ENCODE measurements at regions not wholly inside any gene's neighbourhood (a gene's known extent, or its start where the extent isn't known, plus 50 kb on each side); places are given as distances from the start of the nearest gene placed in this dataset.
"Not testable (repeated sequence)": the region's sequence is repeated elsewhere in the genome, so short reads cannot be mapped to it uniquely, and the experiment has no call there.

- no peak for DNase-seq (ENCODE audit: low spot score)
- H3K4me1 Mint-ChIP-seq (ENCODE audit: low read depth), result no peaks in the 10 kb centered on the region
- TF ChIP-seq CTCF (IDR thresholded peaks at IDR 0.05), result no peak
- peaks cover 1% of the 10 kb centered on the region for H3K36me3 Mint-ChIP-seq (ENCODE audit: low read depth)
- no peak overlapping the region for H3K27ac Mint-ChIP-seq (ENCODE audit: unreplicated experiment)
- peaks cover 14% of the 10 kb centered on the region for H3K9me3 Mint-ChIP-seq (ENCODE audit: low read depth)
- H3K4me3 Mint-ChIP-seq (ENCODE audit: unreplicated experiment), result no peak overlapping the region
- peaks cover 2% of the 10 kb centered on the region for H3K27me3 Mint-ChIP-seq (ENCODE audit: low read depth)
Observed at GRCh38 chr4:159937595-159937994, 834.7 kb downstream of the RAPGEF2 start.

DNA sequence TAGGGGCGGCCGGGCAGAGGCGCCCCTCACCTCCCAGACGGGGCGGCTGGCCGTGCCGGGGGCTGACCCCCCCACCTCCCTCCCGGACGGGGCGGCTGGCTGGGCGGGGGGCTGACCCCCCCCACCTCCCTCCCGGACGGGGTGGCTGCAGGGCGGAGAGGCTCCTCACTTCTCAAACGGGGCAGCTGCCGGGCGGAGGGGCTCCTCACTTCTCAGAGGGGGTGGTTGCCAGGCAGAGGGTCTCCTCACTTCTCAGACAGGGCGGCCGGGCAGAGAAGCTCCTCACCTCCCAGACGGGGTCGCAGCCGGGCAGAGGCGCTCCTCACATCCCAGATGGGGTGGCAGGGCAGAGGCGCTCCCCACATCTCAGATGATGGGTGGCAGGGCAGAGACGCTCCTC is 836.8 kb downstream of the RAPGEF2 start:
- H3K27me3 Mint-ChIP-seq (ENCODE audit: low read depth); DNase-seq (ENCODE audit: low spot score); H3K36me3 Mint-ChIP-seq (ENCODE audit: low read depth); H3K4me1 Mint-ChIP-seq (ENCODE audit: low read depth); H3K4me3 Mint-ChIP-seq (ENCODE audit: unreplicated experiment); H3K27ac Mint-ChIP-seq (ENCODE audit: unreplicated experiment); H3K9me3 Mint-ChIP-seq (ENCODE audit: low read depth): not testable (repeated sequence)

- no peaks in the 10 kb centered on the region for H3K4me1 Mint-ChIP-seq (ENCODE audit: low read depth)
- H3K27ac Mint-ChIP-seq (ENCODE audit: unreplicated experiment), result no peak overlapping the region
- peaks cover under 1% of the 10 kb centered on the region for H3K9me3 Mint-ChIP-seq (ENCODE audit: low read depth)
- H3K36me3 Mint-ChIP-seq (ENCODE audit: low read depth), result no peaks in the 10 kb centered on the region
- DNase-seq (ENCODE audit: low spot score), result no peak
- TF ChIP-seq CTCF (IDR thresholded peaks at IDR 0.05), result no peak
- H3K27me3 Mint-ChIP-seq (ENCODE audit: low read depth), result peaks cover 2% of the 10 kb centered on the region
- H3K4me3 Mint-ChIP-seq (ENCODE audit: unreplicated experiment), result no peak overlapping the region
Observed at GRCh38 chr4:159941076-159941475, 838.2 kb downstream of the RAPGEF2 start.

DNA sequence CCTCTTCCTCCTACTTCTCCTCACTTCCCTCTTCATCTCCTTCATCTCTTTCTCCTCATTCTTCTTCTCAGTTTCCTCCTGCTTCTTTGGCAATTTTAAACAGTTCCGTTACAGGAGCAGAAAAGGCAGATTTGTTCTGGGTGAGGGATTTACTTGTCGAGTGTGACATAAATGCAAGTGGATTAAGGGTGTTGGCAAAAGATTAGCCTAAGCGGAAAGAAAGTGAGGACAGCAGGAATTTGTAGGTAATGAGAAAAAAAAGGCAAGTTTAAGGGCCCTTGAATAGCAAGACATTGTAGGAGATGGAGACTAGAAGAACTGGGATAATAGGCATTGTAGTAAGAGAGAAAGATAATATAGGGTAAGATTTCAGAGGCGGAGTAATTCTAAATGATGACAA is 841.6 kb downstream of the RAPGEF2 start:
- Mint-ChIP-seq H3K9me3 (ENCODE audit: low read depth) (no peaks in the 10 kb centered on the region), H3K27ac (ENCODE audit: unreplicated experiment) (no peak overlapping the region), H3K36me3 (ENCODE audit: low read depth) (no peaks in the 10 kb centered on the region)

DNA sequence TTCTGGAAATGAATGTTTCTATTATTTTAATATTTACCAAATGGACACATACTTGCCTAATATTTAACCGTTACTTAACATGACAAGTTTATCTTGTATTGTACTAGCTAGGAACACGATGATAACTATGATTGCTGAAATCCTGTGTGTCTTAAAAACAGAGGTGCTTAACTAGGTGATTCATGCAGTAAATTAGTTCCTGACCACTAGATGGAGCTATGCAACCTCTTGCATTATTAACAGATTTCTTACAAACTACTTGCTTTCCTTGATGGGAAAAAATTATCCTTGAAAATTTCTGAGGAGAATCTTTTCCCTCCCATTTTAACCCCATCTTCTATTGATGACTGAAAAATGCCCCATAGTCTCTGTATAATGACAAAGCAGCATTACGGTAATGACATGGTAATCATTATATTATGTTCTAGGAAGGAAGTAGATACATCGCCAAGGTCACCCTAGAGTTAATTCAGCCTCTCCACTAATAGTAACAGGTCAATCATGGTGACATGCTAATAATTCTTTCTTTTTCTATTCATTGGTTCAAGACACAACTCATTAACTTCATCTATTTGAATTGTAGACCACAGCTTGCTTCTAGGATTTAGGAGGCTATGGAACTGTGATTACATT is 844.2 kb downstream of the RAPGEF2 start:
- Mint-ChIP-seq H3K4me1 (ENCODE audit: low read depth) (no peaks in the 10 kb centered on the region), H3K9me3 (ENCODE audit: low read depth) (no peaks in the 10 kb centered on the region), H3K27ac (ENCODE audit: unreplicated experiment) (no peak overlapping the region), H3K27me3 (ENCODE audit: low read depth) (peaks cover 5% of the 10 kb centered on the region), H3K4me3 (ENCODE audit: unreplicated experiment) (no peak overlapping the region), H3K36me3 (ENCODE audit: low read depth) (no peaks in the 10 kb centered on the region)
- no peak for DNase-seq (ENCODE audit: low spot score)
- peak; percentile 94 for TF ChIP-seq CTCF (IDR thresholded peaks at IDR 0.05)

More for the DNA sequence above, 841.6 kb downstream of the RAPGEF2 start:
- no peak for TF ChIP-seq CTCF (IDR thresholded peaks at IDR 0.05)
- peaks cover 2% of the 10 kb centered on the region for H3K27me3 Mint-ChIP-seq (ENCODE audit: low read depth)
- DNase-seq (ENCODE audit: low spot score), result no peak
- H3K4me3 Mint-ChIP-seq (ENCODE audit: unreplicated experiment), result no peak overlapping the region
- no peaks in the 10 kb centered on the region for H3K4me1 Mint-ChIP-seq (ENCODE audit: low read depth)

- DNase-seq (ENCODE audit: low spot score), result no peak
- Mint-ChIP-seq H3K4me3 (ENCODE audit: unreplicated experiment) (no peak overlapping the region), H3K27me3 (ENCODE audit: low read depth) (peaks cover 17% of the 10 kb centered on the region), H3K36me3 (ENCODE audit: low read depth) (no peaks in the 10 kb centered on the region), H3K27ac (ENCODE audit: unreplicated experiment) (no peak overlapping the region), H3K9me3 (ENCODE audit: low read depth) (no peaks in the 10 kb centered on the region), H3K4me1 (ENCODE audit: low read depth) (no peaks in the 10 kb centered on the region)
- no peak for TF ChIP-seq CTCF (IDR thresholded peaks at IDR 0.05)
Observed at GRCh38 chr4:159950707-159951106, 847.8 kb downstream of the RAPGEF2 start.
